Lower leg skin (tissue), 4 donors: ENCODE measurements at regions not wholly inside any gene's neighbourhood (a gene's known extent, or its start where the extent isn't known, plus 50 kb on each side); places are given as distances from the start of the nearest gene placed in this dataset.

Source experiments
- DNase-seq, 2 donors: peaks; one replicate each; pipeline ENCODE4 v3.0.0-alpha.2; 2019; ENCODE audit warnings: low spot score in 2 of 2
- H3K4me3 ChIP-seq: fragments of 200-600 bp; sonication (generic); 2 replicates; pipeline ENCODE4 v1.5.1; 2017; ENCODE audit warnings: mild to moderate bottlenecking, low read depth; ENCODE audit not compliant: poor library complexity, severe bottlenecking
- CTCF ChIP-seq, 3 donors: fragments of 450-650 bp; IDR thresholded peaks; one replicate each; pipeline ENCODE4 v1.5.1; 2016; ENCODE audit warnings: antibody characterized with exemption in 3 of 3, mild to moderate bottlenecking in 3 of 3, moderate library complexity in 2 of 3
- POLR2A ChIP-seq, 2 donors: fragments of 450-650 bp; IDR thresholded peaks; one replicate each; pipeline ENCODE4 v1.6.1; 2016 to 2017; ENCODE audit warnings: antibody characterized with exemption in 2 of 2, mild to moderate bottlenecking in 1 of 2, moderate library complexity in 1 of 2
- WGBS, 2 donors: methylation state at CpG; one replicate each; pipeline ENCODE4 v1.1.5; 2018; 5-methylcytosine and 5-hydroxymethylcytosine counted together
- intact Hi-C: fragments of 100-400 bp; cut with DNase I; formaldehyde crosslinking; loops from one replicate; pipeline ENCODE4 v1.15.0; 2023; ENCODE audit warnings: low total_unique reads

GRCh38 chr5:106522296-106522695 is 1148.4 kb downstream of the EFNA5 start:
- H3K4me3 ChIP-seq, result no peak overlapping the region
- TF ChIP-seq POLR2A (IDR thresholded peaks at IDR 0.05) (no peak), CTCF (IDR thresholded peaks at IDR 0.05) (no peak)
- 33 to 45% methylated on average over 6 of the region's 6 CpGs for WGBS, 2 donors
- no peak for DNase-seq
- intact Hi-C loops, result no loop called here

DNA sequence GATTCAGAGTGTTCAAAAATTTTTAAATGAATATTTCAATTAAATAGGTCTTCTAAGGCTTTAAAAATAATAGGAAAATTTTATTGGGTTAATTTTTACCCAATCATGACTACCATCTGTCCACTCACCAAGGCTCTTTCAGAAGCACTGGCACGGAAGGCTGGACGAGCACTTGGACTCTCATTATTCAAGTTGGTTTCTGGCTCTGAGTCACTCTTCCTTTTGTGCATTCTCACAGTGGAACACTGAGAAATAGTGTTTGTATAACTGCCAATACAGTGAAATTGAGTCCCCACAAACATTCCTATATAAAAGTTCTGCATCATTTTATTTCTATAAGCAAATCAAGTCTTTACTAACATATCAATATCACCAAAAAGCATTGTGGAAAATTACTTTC is 1149.0 kb downstream of the EFNA5 start:
- DNase-seq, result no peak
- WGBS, 2 donors, result 51 to 55% methylated on average over 2 of the region's 2 CpGs

GRCh38 chr5:106510321-106510720 is 1160.4 kb downstream of the EFNA5 start:
- intact Hi-C loops, result no loop called here
- H3K4me3 ChIP-seq, result no peak overlapping the region
- TF ChIP-seq POLR2A (IDR thresholded peaks at IDR 0.05), result no peak
- no peak for TF ChIP-seq CTCF (IDR thresholded peaks at IDR 0.05)
- no peak for DNase-seq

More for the DNA sequence above, 1149.0 kb downstream of the EFNA5 start:
- TF ChIP-seq POLR2A (IDR thresholded peaks at IDR 0.05) (no peak), CTCF (IDR thresholded peaks at IDR 0.05) (no peak)
- intact Hi-C loops, result no loop called here
- no peak overlapping the region for H3K4me3 ChIP-seq

GRCh38 chr5:106508894-106509293 is 1161.8 kb downstream of the EFNA5 start:
- H3K4me3 ChIP-seq, result no peak overlapping the region
- DNase-seq, result no peak
- 92 to 96% methylated on average over 4 of the region's 4 CpGs for WGBS, 2 donors
- intact Hi-C loops, result no loop called here
- TF ChIP-seq CTCF (IDR thresholded peaks at IDR 0.05) (no peak), POLR2A (IDR thresholded peaks at IDR 0.05) (no peak)

DNA sequence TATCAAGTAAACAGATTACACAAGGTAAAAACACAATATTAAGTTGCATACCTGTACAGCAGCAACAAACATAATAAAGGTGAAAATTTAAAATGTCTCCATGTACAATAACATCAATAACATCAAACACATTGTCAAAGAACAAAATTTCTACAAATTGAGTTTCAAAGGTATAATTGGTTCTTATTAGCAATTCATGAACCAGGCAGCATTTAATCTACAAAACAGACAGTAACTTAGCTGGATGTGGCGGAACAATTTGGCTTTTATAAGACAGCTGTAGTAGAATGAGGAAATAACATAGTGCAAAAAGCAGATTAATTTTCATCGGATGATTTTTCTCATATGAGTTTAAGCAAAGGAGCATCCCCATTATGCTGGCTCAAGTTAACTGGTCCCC is 1176.8 kb downstream of the EFNA5 start:
- intact Hi-C loops, result no loop called here
- no peak overlapping the region for H3K4me3 ChIP-seq
- DNase-seq, result no peak
- no peak for TF ChIP-seq POLR2A (IDR thresholded peaks at IDR 0.05)
- TF ChIP-seq CTCF (IDR thresholded peaks at IDR 0.05), result no peak
- 93 to 99% methylated on average over 2 of the region's 2 CpGs for WGBS, 2 donors

GRCh38 chr5:106489004-106489403 is 1181.7 kb downstream of the EFNA5 start:
- WGBS, 2 donors, result 69 to 75% methylated on average over 3 of the region's 3 CpGs
- no peak for DNase-seq
- TF ChIP-seq CTCF (IDR thresholded peaks at IDR 0.05), result no peak
- no peak for TF ChIP-seq POLR2A (IDR thresholded peaks at IDR 0.05)
- H3K4me3 ChIP-seq, result no peak overlapping the region
- intact Hi-C loops, result no loop called here
